Endothelial cell (in vitro differentiated cells): ENCODE measurements at regions not wholly inside any gene's neighbourhood (a gene's known extent, or its start where the extent isn't known, plus 50 kb on each side); places are given as distances from the start of the nearest gene placed in this dataset.

ENCODE experiments used
- DNase-seq: peaks from one replicate; pipeline ENCODE4 v3.0.0; 2021; ENCODE audit warnings: low spot score
- H3K27ac Mint-ChIP-seq: one replicate; pipeline ENCODE4 v1.8.0; 2021; ENCODE audit warnings: mixed read lengths, inconsistent platforms; ENCODE audit not compliant: unreplicated experiment
- H3K27me3 Mint-ChIP-seq: one replicate; pipeline ENCODE4 v1.8.0; 2021; ENCODE audit warnings: mild to moderate bottlenecking, moderate library complexity, mixed read lengths, inconsistent platforms; ENCODE audit not compliant: unreplicated experiment
- H3K36me3 Mint-ChIP-seq: one replicate; pipeline ENCODE4 v1.8.0; 2021; ENCODE audit warnings: mild to moderate bottlenecking, low read depth, mixed read lengths, inconsistent platforms; ENCODE audit not compliant: unreplicated experiment
- H3K4me1 Mint-ChIP-seq: one replicate; pipeline ENCODE4 v1.8.0; 2021; ENCODE audit warnings: mild to moderate bottlenecking, mixed read lengths, inconsistent platforms; ENCODE audit not compliant: unreplicated experiment
- H3K4me3 Mint-ChIP-seq: one replicate; pipeline ENCODE4 v1.8.0; 2021; ENCODE audit warnings: mild to moderate bottlenecking, mixed read lengths, inconsistent platforms; ENCODE audit not compliant: unreplicated experiment
- H3K9me3 Mint-ChIP-seq: one replicate; pipeline ENCODE4 v1.8.0; 2021; ENCODE audit warnings: mixed read lengths, inconsistent platforms; ENCODE audit not compliant: unreplicated experiment
- TF ChIP-seq, protein P1 (sequence below): fragments of 200-600 bp; sonication (generic); IDR thresholded peaks from one replicate; pipeline ENCODE4 v1.5.0; 2021; ENCODE audit warnings: antibody characterized with exemption; ENCODE audit not compliant: unreplicated experiment

DNA sequence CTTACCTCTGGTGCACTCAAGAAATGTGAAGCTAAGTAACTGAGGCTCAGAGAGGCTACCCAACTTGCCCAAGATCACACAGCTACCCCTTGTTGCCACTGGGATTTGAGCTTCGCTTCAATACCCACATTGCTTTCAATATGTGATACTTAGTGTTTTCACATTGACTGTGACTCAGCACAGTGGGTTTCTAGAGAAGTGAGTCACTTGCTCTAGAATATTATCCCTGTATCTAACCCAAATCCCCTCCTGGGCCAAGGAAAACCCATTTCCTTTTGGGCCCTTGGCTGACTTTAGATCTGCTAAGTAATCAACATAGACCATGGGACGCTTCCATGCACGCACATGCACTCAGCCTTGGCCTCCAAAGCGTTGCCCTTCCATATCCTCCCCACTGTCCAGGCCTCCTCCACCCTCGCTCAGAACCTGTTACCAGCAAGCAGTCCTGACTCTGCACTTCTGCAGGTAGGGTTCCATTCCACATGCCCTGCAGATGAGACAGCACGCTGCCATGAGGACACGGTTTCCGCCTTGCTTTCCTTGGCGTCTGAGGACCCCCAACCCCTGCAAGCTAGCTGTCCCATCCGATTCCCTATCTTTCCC, 87.7 kb upstream of the CHST15 start:
- DNase-seq = no peak
- H3K27me3 Mint-ChIP-seq = no peaks in the 10 kb centered on the region
- H3K4me1 Mint-ChIP-seq = peaks cover 6% of the 10 kb centered on the region
- TF ChIP-seq, protein P1, sequence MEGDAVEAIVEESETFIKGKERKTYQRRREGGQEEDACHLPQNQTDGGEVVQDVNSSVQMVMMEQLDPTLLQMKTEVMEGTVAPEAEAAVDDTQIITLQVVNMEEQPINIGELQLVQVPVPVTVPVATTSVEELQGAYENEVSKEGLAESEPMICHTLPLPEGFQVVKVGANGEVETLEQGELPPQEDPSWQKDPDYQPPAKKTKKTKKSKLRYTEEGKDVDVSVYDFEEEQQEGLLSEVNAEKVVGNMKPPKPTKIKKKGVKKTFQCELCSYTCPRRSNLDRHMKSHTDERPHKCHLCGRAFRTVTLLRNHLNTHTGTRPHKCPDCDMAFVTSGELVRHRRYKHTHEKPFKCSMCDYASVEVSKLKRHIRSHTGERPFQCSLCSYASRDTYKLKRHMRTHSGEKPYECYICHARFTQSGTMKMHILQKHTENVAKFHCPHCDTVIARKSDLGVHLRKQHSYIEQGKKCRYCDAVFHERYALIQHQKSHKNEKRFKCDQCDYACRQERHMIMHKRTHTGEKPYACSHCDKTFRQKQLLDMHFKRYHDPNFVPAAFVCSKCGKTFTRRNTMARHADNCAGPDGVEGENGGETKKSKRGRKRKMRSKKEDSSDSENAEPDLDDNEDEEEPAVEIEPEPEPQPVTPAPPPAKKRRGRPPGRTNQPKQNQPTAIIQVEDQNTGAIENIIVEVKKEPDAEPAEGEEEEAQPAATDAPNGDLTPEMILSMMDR = no peak
- no peak overlapping the region for H3K27ac Mint-ChIP-seq
- no peaks in the 10 kb centered on the region for H3K36me3 Mint-ChIP-seq
- H3K4me3 Mint-ChIP-seq = no peak overlapping the region
- H3K9me3 Mint-ChIP-seq = no peaks in the 10 kb centered on the region

DNA sequence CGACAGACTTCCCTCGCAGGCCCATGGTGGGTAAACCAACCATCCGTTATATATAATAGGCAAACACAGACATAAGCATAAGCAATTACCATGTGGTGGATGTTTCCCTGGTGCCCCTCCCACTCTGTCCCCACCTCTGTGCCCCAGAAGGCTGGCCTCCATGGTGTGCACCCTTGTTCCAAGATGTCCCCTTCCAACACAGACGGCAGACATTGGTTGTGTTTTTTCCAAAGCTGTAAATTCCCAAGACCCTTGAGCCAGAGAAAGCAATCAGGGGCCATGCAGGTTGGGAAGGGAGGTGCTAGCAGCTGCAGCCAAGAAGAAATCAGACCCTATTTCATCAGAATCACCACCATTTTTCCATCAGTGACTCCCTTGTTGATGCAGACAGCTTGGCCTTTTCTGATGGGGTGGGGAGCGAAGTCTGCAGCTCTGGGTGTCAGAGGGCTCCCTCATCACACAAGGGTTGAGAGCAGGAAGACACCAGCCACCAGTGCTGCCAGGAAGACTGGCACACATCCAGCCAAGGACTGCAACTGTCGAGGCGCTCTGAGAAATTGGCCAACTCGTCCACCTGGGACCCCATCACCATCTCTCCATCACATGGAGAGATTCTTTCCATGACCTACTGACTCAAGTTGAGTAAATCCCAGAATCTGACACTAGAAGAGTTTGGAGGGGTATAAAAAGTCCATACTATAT, 86.8 kb upstream of the CHST15 start:
- Mint-ChIP-seq H3K4me3 (no peak overlapping the region), H3K27me3 (peaks cover under 1% of the 10 kb centered on the region), H3K9me3 (no peaks in the 10 kb centered on the region), H3K4me1 (peaks cover 6% of the 10 kb centered on the region), H3K27ac (no peak overlapping the region), H3K36me3 (no peaks in the 10 kb centered on the region)
- TF ChIP-seq, protein P1 = no peak
- DNase-seq = no peak

DNA sequence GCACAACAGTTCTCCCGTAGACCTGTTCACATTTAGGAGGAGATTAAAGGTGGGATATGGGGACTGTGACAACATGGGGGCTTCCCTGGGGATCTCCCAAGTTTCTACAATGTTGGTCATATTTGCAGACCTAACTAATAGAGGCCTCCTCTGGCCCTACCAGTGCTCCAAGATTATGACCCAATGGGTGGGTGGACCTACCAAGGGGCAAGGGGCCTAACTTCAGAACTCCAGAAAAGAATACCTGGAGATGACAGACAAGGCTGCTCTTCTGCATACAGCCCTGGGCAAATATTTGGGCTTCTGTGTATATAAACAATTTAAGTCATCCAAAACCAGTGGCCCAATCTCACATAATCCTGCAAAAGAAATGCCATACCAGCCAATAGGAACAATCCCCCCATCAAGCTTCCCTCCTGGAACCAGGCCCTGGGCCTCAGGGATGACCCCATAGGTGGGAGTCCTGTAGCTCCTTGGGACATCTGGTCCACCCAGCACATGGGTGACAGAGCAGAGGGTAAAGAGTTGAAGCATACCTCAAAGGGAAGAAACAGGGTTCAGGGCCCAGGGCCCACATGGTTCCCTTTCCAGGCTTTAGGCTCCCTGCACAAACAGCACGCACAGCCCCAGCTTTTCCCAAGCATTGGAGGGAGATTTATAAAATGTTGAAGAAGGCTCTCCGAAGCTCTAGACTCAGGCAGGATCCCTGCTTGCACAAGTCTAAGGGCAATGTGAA, 86.1 kb upstream of the CHST15 start:
- Mint-ChIP-seq H3K4me1 (peaks cover 6% of the 10 kb centered on the region), H3K36me3 (no peaks in the 10 kb centered on the region), H3K4me3 (no peak overlapping the region), H3K9me3 (no peaks in the 10 kb centered on the region), H3K27me3 (peaks cover 4% of the 10 kb centered on the region), H3K27ac (no peak overlapping the region)
- TF ChIP-seq, protein P1 = no peak
- no peak for DNase-seq

DNA sequence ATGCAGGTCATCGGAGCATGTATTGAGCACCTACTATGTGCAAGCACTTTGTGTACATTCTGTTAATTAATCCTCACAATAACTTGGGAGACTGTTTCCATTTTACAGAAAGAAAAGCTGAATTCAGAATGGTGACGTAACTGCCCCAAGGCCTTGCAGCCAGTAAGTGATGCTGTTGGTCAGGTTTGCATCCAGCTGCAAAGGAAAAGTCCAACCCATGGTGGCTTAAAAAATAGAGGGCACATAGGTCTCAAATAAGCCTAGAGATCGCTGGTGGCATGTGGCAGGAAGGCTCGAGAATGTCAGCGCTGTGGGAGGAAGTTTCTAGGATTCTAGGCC, 83.8 kb upstream of the CHST15 start:
- TF ChIP-seq, protein P1 = no peak
- Mint-ChIP-seq H3K4me3 (no peak overlapping the region), H3K9me3 (no peaks in the 10 kb centered on the region), H3K36me3 (peaks cover 2% of the 10 kb centered on the region), H3K27me3 (peaks cover 4% of the 10 kb centered on the region), H3K27ac (no peak overlapping the region), H3K4me1 (peaks cover 6% of the 10 kb centered on the region)
- DNase-seq = no peak
